AG04449 (cell line): ENCODE measurements at regions not wholly inside any gene's neighbourhood (a gene's known extent, or its start where the extent isn't known, plus 50 kb on each side); places are given as distances from the start of the nearest gene placed in this dataset.

Source experiments
- CTCF ChIA-PET: fragments of 350-600 bp; formaldehyde crosslinking; extraction: SDS; loops from one replicate; lab custom pipeline; 2021; ENCODE audit warnings: antibody characterized with exemption; lab: Yijun Ruan, JAX
- POLR2A ChIA-PET: fragments of 400-600, 350-600 bp; formaldehyde crosslinking; extraction: SDS; loops from one replicate; lab custom pipeline; 2020; ENCODE audit warnings: antibody characterized with exemption, inconsistent platforms; lab: Yijun Ruan, JAX
- DNase-seq: peaks from one replicate; pipeline ENCODE4 v3.0.0-alpha.2; 2010; ENCODE audit warnings: low read depth, low spot score
- H3K4me3 ChIP-seq: 2 replicates; pipeline ENCODE4 v1.5.1; 2011; ENCODE audit warnings: low read depth, mild to moderate bottlenecking, control low read depth, low read length
- TF ChIP-seq, protein P1 (sequence below): IDR thresholded peaks from one replicate; pipeline ENCODE4 v1.5.1; 2011; ENCODE audit warnings: mild to moderate bottlenecking, moderate library complexity, low read length, control low read depth, inconsistent platforms; ENCODE audit not compliant: insufficient read depth; ENCODE audit errors: missing control alignments

DNA sequence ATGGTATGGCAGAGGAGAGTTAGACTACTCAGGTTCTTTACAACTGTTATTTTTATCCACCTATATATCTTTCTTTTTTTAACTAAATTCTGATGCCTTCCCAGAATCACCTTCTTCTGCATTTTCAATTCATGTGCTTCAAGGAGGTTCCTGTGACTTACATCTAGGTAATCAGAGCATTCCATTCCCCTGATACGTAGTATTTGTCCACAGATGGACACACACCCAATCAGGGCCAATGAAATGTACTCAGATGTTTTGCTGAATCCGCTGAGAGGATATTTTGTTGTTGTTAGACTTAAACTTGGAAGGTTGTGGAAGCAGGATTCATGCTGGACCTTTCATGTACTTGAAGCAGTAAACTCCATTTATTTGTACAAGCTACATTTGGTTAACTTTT is 159.4 kb upstream of the FER start:
- POLR2A ChIA-PET = no interaction called here
- H3K4me3 ChIP-seq = no peak overlapping the region
- TF ChIP-seq, protein P1, sequence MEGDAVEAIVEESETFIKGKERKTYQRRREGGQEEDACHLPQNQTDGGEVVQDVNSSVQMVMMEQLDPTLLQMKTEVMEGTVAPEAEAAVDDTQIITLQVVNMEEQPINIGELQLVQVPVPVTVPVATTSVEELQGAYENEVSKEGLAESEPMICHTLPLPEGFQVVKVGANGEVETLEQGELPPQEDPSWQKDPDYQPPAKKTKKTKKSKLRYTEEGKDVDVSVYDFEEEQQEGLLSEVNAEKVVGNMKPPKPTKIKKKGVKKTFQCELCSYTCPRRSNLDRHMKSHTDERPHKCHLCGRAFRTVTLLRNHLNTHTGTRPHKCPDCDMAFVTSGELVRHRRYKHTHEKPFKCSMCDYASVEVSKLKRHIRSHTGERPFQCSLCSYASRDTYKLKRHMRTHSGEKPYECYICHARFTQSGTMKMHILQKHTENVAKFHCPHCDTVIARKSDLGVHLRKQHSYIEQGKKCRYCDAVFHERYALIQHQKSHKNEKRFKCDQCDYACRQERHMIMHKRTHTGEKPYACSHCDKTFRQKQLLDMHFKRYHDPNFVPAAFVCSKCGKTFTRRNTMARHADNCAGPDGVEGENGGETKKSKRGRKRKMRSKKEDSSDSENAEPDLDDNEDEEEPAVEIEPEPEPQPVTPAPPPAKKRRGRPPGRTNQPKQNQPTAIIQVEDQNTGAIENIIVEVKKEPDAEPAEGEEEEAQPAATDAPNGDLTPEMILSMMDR = no peak
- DNase-seq = no peak
- CTCF ChIA-PET = interaction anchor here (1.5 kb wide), 1 partner anchor 54 kb away, joined by 4 read pairs; no protein-coding TSS in a partner anchor

DNA sequence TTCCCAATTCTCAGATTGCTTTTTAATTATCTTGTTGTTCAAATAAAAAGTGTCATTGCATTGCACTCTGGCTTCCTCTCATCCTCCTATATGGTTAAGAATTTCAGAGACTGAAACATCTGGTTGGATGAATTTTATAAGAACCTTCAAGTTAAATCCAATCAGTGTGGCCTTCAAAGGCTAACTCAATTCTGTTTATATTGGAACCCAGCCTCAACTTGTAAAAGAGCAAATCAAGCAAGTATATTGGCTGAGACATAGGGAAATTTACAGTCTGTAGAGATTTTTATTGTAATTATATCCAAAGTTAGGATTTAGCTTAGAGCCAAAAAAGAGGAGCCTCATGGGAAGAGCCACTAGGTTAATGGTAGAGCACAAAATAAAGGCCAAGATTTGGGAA is 159.9 kb upstream of the FER start:
- TF ChIP-seq, protein P1 = no peak
- ChIA-PET CTCF (no interaction called here), POLR2A (no interaction called here)
- H3K4me3 ChIP-seq = no peak overlapping the region
- no peak for DNase-seq

DNA sequence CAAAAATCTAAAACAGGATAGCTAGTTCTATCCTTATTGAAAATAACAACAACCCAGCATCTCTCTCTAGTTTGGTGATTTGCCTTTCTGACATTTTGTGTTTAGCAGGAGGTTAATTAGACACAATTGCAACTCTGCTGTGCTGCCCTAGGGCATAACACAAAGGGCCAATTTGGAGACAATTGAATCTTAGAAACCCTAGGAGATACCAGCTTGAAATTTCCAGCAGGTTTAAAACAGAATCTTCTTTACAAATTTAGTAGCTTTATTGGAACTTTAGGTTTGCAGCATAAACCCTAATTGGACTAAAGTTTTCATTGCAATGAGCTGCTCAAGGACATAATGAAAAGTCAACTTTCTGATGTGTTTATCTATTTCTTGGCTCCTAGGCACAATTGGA is 166.7 kb upstream of the FER start:
- TF ChIP-seq, protein P1 = no peak
- H3K4me3 ChIP-seq = no peak overlapping the region
- DNase-seq = no peak
- POLR2A ChIA-PET = no interaction called here
- CTCF ChIA-PET = interaction anchor here (1.5 kb wide), 1 partner anchor 20 kb away, joined by 5 read pairs; no protein-coding TSS in a partner anchor

DNA sequence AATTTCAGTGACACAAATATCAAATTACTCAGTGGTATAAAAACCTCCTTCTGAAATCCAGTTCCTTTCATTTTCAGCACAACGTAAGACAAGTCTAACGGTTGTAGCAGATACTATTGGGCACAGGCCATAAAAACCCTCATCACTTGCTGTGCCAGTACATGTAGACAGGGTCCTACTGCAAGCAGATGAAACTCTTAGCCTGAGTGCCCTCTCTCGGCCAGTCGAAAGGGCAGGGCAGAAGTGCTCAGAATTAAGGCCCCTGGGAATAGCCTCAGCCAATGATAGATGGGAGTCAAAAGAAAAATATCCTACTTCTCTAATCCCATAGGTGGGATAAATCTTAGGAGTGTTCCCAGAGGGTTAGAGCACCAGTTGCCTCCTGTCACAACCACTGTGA is 168.5 kb upstream of the FER start:
- POLR2A ChIA-PET = no interaction called here
- CTCF ChIA-PET = no interaction called here
- DNase-seq = no peak
- TF ChIP-seq, protein P1 = no peak
- H3K4me3 ChIP-seq = no peak overlapping the region

DNA sequence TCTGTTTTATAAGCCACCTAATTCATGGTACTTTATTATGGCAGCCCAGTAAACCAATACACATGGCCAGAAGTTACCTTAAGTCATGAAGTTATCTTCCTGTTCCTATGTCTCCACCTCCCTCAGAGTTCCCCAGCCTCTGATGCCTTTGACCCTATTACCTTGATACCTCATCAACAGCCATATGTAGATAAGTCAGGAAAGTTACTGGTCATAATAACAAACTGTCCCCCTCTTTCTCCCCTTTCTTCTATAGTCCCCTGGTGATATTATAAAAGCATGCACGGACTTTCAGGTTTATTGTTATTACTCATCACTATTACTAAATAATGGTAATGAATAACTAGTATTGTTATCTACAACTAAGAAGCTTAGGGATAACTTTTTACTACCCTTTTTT is 168.9 kb upstream of the FER start:
- POLR2A ChIA-PET = no interaction called here
- no peak overlapping the region for H3K4me3 ChIP-seq
- DNase-seq = no peak
- CTCF ChIA-PET = no interaction called here
- TF ChIP-seq, protein P1 = no peak

DNA sequence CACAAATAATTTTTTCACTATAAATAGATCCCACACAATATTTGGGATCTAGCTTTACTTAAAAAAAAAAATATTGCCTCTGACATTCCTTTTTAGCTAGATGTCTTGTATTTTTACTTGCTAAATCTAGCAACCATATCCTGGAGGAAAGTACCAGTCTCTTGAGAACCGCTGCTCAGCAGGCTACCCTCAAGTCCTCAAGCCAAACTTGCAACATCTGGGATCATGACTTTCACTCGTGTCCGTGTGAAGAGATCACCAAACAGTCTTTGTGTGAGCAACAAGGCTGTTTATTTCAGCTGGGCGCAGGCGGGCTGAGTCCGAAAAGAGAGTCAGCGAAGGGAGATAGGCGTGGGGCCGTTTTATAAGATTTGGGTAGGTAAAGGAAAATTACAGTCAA is 180.3 kb upstream of the FER start:
- ChIA-PET CTCF (interaction anchor here (1.0 kb wide), 1 partner anchor 75 kb away, joined by 3 read pairs; no protein-coding TSS in a partner anchor), POLR2A (no interaction called here)
- TF ChIP-seq, protein P1 = no peak
- no peak overlapping the region for H3K4me3 ChIP-seq
- no peak for DNase-seq
